ENCODE measurements at regions not wholly inside any gene's neighbourhood (a gene's known extent, or its start where the extent isn't known, plus 50 kb on each side); places are given as distances from the start of the nearest gene placed in this dataset.

GRCh38 chr5:139740992-139741672 is 54.5 kb upstream of the PSD2 start:
- Histone ChIP-seq H3K27me3 (ENCODE audit: control insufficient read depth in 4 of 4, insufficient read depth in 4 of 4, low read length in 3 of 4) (no peaks in the 10 kb centered on the region), H3K36me3 (ENCODE audit: control insufficient read depth in 4 of 4, insufficient read depth in 3 of 4, low read depth in 1 of 4, low read length in 3 of 4) (no peaks in the 10 kb centered on the region), H3K9ac (ENCODE audit: low read depth in 1 of 2, low read length in 2 of 2) (no peak overlapping the region), H3K27ac (ENCODE audit: low read depth in 1 of 2, low read length in 2 of 2) (no peak overlapping the region), H3K4me1 (ENCODE audit: control insufficient read depth in 4 of 4, insufficient read depth in 4 of 4, low read length in 3 of 4) (peaks cover 0 to 2% (median 0%) of the 10 kb centered on the region in 4 donors), H3K9me3 (ENCODE audit: control insufficient read depth in 4 of 4, low read length in 3 of 4) (no peaks in the 10 kb centered on the region), H3K4me3 (ENCODE audit: low read depth in 1 of 3, low read length in 3 of 3) (no peak overlapping the region)
- DNase-seq (ENCODE audit: low spot score): no peak
- 92% methylated on average over 6 of the region's 6 CpGs for WGBS
- TF ChIP-seq JUND (IDR thresholded peaks at IDR 0.05) (no peak), ATF3 (IDR thresholded peaks at IDR 0.05) (no peak), CTCF (IDR thresholded peaks at IDR 0.05; ENCODE audit: low read depth, low read length, missing input control) (no peak), RAD21 (IDR thresholded peaks at IDR 0.05) (no peak), EGR1 (IDR thresholded peaks at IDR 0.05; ENCODE audit: low read depth in 2 of 2) (no peak), GABPA (IDR thresholded peaks at IDR 0.05 in 1 of 2, conservative IDR thresholded peaks at IDR 0.05 in 1 of 2) (no peak), HNF4A (conservative IDR thresholded peaks at IDR 0.05) (no peak), SP1 (IDR thresholded peaks at IDR 0.05) (no peak), HNF4G (IDR thresholded peaks at IDR 0.05) (no peak), RXRA (IDR thresholded peaks at IDR 0.05) (no peak), FOXA2 (IDR thresholded peaks at IDR 0.05) (no peak), YY1 (IDR thresholded peaks at IDR 0.05) (no peak), FOXA1 (IDR thresholded peaks at IDR 0.05) (no peak), REST (IDR thresholded peaks at IDR 0.05) (no peak), TAF1 (conservative IDR thresholded peaks at IDR 0.05) (no peak), NR2F2 (IDR thresholded peaks at IDR 0.05) (no peak), ZBTB33 (IDR thresholded peaks at IDR 0.05) (no peak), MAX (IDR thresholded peaks at IDR 0.05) (no peak)
